ENCODE measurements at regions not wholly inside any gene's neighbourhood (a gene's known extent, or its start where the extent isn't known, plus 50 kb on each side); places are given as distances from the start of the nearest gene placed in this dataset.
A peak's percentile ranks its signal among the peaks of the same experiment; 100 is the strongest.

DNA sequence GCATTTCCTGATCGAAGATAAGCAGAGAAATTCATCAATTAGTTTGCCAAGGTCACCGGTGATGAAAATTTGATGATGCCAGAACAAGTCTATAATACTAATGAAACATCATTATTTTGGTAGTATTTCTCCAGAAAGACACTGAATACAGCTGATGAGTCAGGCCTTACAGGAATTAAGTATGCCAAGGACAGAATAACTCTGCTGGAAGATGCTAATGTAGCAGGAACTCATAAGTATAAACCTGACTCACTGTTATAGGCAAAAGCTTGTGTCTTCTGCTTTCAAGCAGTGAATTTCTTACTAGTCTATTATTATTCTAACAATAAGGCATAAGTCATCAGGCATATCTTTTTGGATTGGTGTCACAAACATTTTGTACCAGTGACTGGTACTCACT is 1825.1 kb upstream of the IGFBP7 start:
- no peak for DNase-seq

DNA sequence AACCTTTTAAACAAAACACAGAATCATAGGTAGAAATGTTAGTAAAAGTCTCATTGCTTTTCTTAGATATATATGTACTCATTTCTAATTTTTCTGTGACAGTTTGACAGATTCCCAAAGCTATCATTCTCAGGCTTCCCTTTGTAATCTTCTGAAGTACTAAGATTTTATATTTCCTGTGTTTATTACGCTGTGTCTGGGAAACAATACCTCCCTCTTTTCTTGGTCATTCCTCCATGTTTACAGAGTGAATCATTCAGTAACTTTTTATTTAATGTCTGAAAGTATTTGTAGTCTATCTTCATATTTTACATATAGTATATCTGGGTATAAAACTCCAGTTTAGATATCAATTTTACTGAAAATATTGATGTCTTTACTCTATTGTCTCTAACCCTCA is 1826.3 kb upstream of the IGFBP7 start:
- DNase-seq, result no peak

DNA sequence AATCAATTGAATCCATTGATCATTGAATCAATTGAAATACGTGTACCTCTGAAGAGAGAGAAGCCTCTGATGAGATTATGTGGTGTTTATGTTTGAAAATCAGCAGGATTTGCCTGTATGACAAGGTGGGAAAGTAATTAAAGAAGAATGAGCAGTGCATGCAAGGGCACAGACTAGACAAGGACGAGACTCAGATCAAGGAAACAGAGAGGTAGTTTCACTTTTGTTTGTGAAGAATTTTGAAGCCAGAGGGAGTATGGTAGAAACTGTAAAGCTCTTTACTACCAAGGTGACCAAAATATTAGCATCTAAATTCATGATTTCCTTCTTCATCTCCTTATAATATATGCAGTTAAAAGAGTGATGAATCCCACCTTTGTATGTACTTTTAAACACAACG is 1830.0 kb upstream of the IGFBP7 start:
- no peak for DNase-seq

DNA sequence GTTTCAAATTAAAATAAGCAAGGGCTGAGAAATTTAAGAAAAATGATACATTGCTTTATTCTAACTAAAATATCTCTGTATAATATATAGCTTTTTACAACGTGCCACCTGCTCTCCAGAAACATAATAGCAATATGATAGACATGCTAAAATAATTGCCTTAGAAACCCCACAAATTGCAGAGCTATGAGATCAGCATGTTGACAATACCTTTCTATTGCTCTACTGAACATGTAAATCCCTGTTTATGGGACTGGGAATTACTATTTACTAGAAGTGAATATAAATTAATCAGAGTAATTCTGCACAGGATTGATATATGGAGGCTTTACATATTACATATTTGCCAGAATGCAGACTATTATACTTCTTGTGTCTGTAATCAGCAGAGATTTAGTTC is 1831.1 kb upstream of the IGFBP7 start:
- no peak for DNase-seq

DNA sequence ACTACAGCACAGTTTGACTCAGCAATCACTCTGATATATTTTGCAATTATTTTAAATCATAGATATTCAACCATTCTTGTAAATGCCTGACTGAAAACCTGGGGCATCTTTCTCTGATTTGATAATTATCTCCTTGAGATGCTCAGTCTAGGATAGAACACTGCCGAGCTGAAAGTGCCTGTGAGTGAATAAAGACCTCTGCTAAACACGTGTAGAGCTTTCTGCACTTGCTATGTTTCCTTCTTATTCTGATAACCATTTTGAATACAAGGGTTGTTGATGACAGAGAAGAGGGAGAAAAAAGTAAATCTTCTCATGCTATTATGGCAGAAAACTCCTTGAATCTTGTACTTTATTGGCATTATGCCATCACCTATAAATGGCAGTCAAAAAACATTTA is 1843.4 kb upstream of the IGFBP7 start:
- DNase-seq, result no peak

DNA sequence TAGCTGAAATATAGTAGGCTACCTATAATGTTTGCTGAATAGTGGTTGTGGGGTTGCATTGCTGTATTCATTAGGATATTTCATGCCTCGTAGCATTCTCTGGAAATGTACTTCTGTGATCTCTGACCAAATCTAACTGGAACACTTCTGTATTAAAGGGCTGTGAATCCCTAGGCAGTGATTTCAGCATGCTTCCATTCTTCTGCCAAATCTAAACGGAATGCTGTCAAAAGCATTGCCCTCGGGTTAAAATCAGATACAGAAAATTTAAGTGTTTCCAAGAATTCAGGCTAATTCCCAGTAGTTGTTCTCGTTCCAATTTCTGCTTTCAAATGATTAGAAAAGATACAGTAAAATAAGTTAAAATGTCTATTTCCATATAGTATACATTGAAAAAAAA is 1847.5 kb upstream of the IGFBP7 start:
- no peak for DNase-seq

DNA sequence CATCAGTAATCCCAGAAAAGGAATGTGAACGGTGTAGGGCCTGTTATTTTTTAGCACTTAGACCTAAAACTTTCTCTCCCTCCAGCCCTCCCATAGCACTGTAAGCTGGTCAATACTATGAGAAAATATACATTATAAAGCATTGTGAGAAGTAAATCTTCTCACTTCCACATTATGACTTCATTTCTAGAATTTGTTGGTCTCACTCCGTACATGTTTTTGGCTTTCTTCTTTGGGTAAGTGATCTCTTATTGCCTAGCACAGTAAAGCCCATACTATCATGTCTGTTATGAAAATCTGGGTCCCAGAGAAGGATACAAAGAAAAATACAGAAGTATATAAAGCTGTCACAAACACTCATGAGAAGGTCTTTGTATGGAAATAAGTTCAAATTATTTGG is 1851.1 kb upstream of the IGFBP7 start:
- no peak for DNase-seq

DNA sequence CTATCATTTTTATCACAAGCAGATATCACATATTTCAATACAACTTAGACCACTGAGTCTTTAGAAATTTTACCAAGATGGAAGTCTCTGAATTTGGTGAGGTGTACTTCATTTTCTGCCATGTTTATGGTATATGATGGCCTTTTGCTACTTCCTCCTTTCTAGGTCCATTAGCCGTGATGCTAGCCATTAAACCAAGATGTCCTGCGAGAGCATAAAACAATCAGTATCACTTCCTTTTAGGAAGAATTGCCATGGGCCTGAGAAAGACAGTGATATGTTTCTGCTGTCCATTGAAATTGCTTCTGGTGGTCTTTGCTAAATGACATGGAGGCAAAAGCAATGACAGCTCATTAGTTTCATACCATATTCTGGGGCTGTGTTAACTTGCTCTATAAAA is 1851.7 kb upstream of the IGFBP7 start:
- no peak for DNase-seq

DNA sequence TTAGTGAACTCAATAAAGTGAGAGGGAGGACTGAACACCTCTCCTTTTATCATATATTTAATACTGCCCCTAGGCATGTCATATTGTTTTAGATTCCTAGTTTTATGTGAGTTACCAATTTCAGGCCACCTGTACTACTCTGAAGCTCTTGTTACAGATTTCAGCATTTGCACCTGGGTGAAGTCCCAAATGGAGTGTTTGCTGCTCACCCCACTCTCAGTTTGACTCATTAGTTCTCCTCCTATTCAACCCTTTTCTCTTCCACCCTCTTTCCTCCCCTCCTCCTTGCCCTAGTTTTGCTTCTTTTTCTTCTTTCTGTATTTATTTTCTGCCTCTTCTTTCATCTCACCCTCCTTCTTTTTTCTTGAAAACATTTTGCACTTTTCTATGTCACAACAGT is 1852.2 kb upstream of the IGFBP7 start:
- no peak for DNase-seq

DNA sequence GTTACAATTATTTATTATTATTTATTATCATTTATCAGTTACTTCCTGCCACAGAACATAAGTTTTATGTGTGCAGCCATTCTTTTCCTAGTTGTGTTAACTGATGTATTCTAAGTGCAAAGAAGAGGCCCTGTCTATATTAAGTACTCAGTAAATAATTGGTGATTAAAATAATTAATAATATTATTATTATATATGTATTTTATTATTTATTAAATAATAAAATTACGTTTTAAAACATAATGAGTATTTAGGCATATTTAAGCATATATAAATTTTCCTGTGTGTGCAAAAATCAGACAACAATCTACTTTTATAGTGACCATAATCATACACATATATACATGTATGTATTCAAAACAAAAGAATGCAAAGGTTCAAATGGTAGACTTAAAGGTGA is 1871.6 kb upstream of the IGFBP7 start:
- DNase-seq, result no peak

DNA sequence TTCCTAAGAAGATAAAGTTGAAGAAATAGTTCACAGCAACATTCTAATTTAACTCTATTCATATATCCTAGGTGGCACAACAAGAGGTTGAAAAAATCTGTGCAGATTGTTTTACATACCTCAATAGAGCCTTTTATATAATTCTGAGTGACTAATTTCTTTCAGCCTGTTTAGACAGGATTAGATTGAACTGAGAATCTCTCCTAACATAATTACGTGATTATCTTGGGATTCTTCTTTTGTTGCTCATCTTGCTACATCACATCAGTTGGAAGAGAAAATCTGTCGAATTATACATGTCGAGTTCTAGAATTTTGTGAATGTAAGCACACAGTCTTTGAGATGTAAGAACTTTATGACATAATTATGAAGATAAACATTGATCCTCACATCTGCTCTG is 1873.7 kb upstream of the IGFBP7 start:
- DNase-seq, result no peak

DNA sequence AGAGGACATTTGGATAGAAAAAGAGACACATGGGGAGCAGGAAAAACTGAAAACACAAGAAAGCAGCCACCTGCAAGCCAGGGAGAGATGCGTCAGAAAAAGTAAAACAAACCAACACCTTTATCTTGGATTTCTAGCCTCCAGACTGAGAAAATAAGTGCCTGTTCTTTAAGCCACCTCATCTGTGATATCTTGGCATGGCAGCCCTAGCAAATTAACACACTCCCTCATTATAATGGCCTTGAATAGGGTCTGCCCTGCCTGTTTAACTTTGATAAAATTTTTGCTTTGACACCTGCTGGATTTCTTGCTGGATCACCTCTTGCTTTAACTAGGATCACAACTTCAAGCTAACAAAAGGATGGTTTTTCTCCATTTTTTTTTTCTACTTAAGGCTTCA is 1892.0 kb upstream of the IGFBP7 start:
- DNase-seq, result no peak

DNA sequence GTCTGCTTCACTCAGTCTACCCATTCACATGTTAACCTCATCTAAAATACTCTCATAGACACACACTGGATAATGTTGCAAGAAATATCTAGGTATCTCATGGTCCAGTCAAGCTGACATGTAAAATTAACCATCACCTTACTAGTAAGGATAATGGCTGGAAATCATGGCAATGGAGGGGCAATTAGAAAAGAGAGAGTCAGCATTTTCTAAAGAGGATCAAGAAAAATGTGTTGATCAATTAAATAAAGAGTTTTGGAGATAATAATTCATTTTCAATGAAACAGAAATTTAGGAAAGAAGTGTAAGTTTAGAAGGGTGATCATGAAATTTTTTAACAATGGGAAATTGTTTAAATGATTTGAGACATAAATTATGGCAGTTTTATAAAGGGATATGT is 1914.1 kb upstream of the IGFBP7 start:
- no peak for DNase-seq

DNA sequence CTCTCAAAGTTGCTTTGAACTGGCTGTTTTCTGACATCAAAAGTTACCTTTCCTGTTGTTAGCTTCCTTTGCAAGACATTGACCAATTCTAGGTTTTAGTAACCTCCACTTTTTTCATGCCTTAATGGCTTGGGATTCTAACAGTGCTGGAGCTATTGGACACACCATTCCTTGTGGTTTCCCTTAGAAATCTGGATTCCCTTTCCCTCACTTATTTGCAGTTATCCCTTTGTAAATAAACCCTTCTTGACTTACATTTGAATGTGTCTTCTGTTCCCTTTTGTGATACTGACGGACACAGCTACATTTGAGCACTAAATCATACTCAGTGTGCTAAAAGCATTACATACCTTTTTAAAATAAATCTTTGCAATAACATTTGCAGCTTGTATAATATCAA is 1927.6 kb upstream of the IGFBP7 start:
- no peak for DNase-seq

DNA sequence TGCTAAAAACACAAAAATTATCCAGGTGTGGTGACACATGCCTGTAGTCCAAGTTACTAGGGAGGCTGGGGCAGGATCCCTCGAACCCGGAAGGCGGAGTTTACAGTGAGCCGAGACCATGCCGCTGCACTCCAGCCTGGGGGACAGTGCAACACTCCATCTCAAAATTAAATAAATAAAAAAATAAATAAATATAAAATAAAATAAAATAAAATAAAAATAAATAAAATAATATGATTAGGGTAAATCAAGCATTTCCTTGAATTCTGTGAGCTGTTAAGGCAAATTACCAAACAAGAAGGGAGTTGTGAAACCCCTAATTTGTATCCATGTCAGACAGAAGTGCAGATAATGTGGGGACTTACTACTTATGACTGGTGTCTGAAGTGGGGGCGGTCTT is 1928.9 kb upstream of the IGFBP7 start:
- DNase-seq, result no peak

DNA sequence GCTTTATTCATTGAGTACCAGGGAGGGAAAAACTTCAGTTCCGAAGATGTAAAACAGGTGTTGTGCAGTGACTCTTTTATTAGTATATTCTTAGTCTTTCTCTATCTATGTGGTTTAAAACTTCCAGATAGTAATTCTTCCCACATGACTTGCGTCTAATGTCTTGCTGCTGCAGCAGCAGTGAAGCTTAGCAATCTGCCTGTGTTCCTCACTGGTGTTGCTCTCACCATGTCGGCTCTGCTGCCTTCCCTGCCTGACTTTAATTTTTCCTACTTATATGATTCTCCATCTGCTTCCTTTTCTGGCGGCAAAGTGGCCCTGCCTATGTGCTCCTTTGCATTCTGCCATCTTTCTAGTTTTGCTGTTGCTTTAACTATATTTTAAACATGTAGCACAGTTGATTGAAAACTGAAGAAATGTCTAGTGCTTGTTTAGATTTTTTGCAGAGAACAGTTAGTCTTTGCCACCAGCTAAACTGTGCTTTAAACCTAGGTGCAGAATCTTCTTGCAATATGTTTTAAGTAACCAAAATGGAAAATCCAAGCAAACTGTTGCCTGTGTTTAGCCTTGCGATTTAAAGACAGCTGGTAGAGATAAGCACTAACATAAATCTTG is 1934.2 kb upstream of the IGFBP7 start:
- DNase-seq, result no peak

DNA sequence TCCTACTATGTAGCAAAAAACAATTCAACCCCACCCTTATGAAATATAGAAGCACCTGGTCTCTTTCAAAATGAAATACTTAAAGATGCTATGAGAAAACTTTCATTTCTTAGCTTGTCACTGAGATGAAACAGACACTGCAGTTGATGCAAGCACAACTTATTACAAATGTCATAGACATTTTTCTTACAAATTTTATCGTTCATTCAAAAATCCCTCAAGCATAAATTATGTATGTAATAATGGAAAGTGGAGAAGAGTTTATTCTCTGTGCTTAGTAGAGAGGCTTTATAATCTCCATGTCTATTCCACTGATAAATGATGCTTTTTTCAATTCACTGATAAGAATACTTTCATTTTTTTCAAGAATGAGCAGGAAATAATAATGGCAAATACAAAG is 1943.9 kb upstream of the IGFBP7 start:
- no peak for DNase-seq

DNA sequence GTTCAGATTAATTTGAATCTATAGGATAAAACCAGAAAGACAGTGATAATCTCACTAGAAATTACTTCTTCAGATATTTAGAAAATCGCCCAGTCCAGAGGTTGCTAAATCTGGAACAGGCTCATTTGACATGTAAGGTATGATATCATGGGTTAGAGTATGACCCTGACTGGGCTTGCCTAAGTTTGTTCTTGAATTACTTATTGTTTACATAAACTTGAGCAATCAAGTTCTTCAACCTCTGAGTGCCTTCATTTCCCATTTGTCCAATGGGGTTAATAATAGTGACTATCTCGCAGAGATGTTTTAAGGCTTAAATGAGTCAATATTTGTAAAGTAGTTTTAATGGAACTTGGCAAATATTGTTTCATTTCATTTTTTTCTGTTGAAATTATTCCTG is 1947.6 kb upstream of the IGFBP7 start:
- DNase-seq, result no peak

DNA sequence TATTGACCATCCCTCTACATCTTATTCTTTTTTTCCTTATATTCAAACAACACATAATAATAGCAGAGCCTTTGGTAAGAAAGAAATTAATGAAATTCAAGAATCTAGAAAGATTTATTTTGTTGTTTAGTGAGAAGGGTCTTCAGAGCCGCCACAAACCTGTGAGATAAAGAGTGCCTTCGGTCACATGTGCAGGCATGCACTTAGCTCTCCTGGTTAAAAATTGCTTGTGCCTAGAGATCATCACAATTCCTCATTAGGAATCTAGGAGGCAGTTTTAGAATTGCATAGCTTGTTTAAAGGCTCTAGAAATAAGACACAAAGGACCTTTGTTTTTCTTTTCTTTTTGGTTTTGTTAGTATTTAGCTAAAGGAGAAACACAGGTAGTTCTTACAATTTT is 1948.4 kb upstream of the IGFBP7 start:
- no peak for DNase-seq

DNA sequence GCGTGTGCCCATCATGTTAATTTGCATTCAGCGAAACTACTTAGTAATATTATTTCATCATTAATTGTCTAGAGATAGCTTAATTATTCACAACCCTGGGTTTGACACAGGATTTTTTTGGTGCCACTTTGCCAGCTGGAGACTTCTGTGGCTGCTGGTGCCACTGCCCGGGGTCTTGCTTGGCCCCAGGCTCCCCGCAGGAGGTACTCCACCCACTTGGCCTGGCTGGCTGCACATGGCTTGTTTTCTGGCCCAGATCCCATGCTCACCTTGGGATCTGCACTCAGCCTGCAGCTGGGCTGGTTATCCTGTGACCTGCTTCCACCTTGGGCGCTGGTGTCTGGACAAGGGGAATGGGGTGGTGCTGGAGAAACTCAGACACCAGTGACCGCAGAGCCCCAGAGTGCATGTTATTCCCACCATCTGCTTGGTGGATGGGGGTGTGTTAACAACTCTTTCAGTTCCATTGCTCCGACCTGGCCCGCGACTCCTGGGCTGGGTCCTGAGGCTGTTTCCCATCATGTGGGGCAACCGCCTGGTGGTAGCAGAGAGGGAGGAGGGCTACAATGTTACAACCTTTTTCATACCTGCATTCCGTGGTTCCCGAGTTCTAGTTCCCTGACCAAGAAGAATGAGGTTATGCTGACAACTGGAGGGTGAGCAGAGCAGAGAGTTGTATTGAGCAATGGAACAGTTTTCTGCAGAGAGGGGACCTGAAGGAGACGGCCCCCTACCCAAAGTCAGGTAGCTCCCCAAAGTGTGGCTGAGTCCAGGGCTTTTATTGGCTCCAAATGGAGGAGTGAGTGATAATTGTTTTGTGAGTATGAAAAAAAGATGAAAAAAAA is 1950.0 kb upstream of the IGFBP7 start:
- peak in 1 of 2 experiments; percentile 10 for DNase-seq

DNA sequence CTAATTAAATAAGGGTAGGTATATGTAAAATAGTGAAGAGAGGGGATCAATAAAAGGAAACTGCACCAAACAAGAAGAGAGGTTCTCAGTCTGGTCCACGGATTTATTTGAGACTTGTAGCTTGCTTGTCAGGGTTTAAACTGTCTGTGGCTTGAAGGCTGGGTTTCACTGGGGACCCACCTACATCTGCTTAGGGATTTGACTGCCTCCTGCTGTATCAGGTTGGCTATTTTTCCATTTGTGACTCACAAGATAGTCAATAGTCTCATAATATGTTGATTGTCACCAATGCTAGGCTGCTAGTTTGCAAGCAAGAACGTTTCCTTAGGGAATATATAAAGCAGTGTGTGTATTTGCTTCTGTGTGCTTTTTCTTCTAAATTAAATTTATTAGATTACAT is 1950.7 kb upstream of the IGFBP7 start:
- no peak for DNase-seq

DNA sequence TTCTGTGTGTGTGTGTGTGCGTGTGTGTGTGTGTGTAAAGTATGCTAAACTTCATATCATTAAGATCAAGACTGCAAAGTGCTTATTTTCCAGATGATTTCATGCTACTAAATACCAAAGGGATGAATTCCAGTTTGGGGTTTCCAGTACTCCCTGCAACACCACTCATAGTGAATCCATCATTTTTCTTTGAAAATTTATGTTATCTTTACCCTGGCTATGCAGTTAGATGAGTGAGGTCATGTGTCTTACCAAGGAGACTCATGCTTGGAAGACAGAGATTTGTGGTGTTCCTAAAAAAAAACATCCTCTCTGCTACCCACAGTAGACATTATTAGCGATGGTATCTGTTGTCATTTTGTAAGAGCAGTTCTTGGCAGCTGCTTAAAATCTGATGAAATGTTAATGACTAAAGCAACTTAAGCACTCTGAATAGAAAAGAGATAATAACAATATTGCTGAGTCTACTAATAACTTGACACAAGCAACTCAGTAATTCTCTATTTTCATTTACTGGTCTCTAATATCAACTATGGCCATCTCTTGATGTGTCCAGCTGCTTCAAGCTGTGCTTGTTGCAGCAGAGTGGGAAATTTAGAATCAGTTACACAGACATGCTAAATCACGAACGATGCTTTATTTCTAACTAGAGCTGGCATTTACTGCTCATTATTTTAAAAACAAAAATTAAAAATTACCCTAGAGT is 1953.0 kb upstream of the IGFBP7 start:
- DNase-seq, result no peak

DNA sequence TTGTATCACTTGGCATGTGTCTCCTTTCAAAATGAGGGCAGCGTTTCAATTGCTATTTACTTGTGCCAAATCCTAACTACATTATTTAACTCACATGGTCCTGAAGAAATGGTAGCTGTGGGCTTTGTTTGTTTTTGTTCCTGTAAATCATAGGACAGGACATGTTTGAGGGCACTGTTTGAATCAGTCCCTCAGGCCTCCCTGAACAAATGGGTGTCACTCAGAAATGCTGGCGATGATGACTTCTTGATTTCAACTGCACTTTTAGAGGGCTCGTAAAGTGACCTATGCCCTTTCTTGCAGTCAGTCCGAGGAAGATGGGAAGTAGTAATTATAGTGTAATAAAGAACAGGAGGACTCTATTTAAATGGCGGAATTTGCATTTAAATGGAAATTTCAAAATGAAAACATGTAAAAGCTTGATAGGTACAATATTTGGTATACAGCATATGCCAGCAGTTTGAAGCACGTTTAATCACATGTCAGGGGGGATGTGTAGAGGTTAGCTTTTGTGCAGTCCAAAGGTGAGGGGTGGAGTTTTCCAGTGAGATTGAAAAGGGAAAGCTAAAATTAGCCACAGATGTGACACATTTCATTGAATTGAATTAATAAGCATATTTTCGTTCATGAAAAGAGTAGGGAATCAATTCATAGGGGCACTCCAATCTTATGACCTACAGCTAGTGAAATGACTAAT is 1958.7 kb upstream of the IGFBP7 start:
- DNase-seq, result peak; percentile 47 to 76

DNA sequence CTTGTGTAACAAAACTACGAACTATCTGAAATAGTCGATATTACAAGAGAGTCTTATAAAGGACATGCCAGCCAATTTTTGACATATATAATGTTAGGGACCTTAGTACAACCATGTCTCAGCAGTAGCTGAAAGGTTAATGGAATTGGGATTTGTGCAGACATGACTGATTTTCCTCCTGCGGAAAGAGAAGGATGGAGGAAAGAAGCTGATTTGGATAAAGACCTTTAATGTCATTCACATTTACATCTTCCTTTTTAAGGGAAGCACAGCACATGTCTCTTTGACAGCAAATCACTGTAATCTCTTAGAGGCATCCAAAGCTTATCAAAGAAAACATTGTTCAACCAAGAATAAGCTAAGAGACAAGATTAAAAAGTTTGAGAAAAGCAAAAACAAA is 1976.2 kb upstream of the IGFBP7 start:
- DNase-seq, result no peak

Measured in NCI-H2081 (cell line).